ENCODE measurements at regions not wholly inside any gene's neighbourhood (a gene's known extent, or its start where the extent isn't known, plus 50 kb on each side); places are given as distances from the start of the nearest gene placed in this dataset.

DNA sequence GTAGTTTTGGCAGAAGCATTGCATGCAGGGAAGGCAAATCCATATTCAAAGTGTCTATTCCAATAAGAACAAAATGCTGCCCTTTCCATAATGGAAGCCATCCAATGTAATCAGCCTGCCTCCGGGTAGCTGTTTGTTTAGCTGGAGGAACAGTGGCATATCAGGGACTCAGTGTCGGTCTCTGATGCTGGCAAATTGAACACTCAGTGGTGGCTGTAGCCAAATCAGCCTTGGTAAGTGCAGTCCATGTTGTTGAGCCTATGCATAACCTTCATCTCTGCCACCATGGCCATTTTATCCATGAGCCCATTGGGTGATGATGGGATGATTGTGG, 147.8 kb upstream of the MAX start:
- TF ChIP-seq, protein P1, sequence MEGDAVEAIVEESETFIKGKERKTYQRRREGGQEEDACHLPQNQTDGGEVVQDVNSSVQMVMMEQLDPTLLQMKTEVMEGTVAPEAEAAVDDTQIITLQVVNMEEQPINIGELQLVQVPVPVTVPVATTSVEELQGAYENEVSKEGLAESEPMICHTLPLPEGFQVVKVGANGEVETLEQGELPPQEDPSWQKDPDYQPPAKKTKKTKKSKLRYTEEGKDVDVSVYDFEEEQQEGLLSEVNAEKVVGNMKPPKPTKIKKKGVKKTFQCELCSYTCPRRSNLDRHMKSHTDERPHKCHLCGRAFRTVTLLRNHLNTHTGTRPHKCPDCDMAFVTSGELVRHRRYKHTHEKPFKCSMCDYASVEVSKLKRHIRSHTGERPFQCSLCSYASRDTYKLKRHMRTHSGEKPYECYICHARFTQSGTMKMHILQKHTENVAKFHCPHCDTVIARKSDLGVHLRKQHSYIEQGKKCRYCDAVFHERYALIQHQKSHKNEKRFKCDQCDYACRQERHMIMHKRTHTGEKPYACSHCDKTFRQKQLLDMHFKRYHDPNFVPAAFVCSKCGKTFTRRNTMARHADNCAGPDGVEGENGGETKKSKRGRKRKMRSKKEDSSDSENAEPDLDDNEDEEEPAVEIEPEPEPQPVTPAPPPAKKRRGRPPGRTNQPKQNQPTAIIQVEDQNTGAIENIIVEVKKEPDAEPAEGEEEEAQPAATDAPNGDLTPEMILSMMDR (IDR thresholded peaks at IDR 0.05; ENCODE audit: low read depth, low read length) = no peak
- no peak for TF ChIP-seq POLR2A (IDR thresholded peaks at IDR 0.05; ENCODE audit: extremely low read depth, insufficient read length)

Measured in NB4 (cell line).